Gastroesophageal sphincter (tissue), 3 donors: ENCODE measurements at regions not wholly inside any gene's neighbourhood (a gene's known extent, or its start where the extent isn't known, plus 50 kb on each side); places are given as distances from the start of the nearest gene placed in this dataset.

Source experiments
- CTCF ChIP-seq, 4 experiments: fragments of 200-600 bp in 2 of 4; fragments of 450-650 bp in 2 of 4; sonication (generic) in 1 of 4; IDR thresholded peaks; one replicate each; pipeline ENCODE4 v1.5.1; 2017 to 2019; ENCODE audit warnings: antibody characterized with exemption in 4 of 4, mild to moderate bottlenecking in 2 of 4, moderate library complexity in 2 of 4
- EP300 ChIP-seq: sonication (generic); formaldehyde crosslinking; IDR thresholded peaks from one replicate; pipeline ENCODE4 v1.6.1; 2017; ENCODE audit warnings: antibody characterized with exemption, mild to moderate bottlenecking
- POLR2A ChIP-seq, 2 donors: fragments of 450-650 bp; IDR thresholded peaks; one replicate each; pipeline ENCODE4 v1.6.1; 2017; ENCODE audit warnings: antibody characterized with exemption in 2 of 2, mild to moderate bottlenecking in 2 of 2, moderate library complexity in 1 of 2

- TF ChIP-seq CTCF (IDR thresholded peaks at IDR 0.05), result no peak
- no peak for TF ChIP-seq EP300
- TF ChIP-seq POLR2A (IDR thresholded peaks at IDR 0.05), result no peak
These were observed 462.9 kb downstream of the CDK5RAP2 start for GRCh38 chr9:120117081-120117480.
